Activated naive CD4-positive, alpha-beta T cell treated with anti-CD3 and anti-CD28 coated beads, Interleukin-2, amount 10 ng/mL, durations not matched to agents 7 days and 5 days (primary cell): ENCODE measurements at regions not wholly inside any gene's neighbourhood (a gene's known extent, or its start where the extent isn't known, plus 50 kb on each side); places are given as distances from the start of the nearest gene placed in this dataset.

ENCODE experiments used
- CTCF ChIA-PET: fragments of 350-600 bp; sonication (Branson Sonifier 250); formaldehyde crosslinking; loops from one replicate; lab custom pipeline; 2021; ENCODE audit warnings: antibody characterized with exemption; lab: Charles Lee
- DNase-seq: peaks from one replicate; pipeline ENCODE4 v3.0.0-alpha.2; 2020
- H3K27ac Mint-ChIP-seq: one replicate; pipeline ENCODE4 v1.8.0; 2021; ENCODE audit warnings: mild to moderate bottlenecking, moderate library complexity, mixed read lengths
- H3K27me3 Mint-ChIP-seq: one replicate; pipeline ENCODE4 v1.8.0; 2021; ENCODE audit warnings: mild to moderate bottlenecking, mixed read lengths
- H3K36me3 Mint-ChIP-seq: one replicate; pipeline ENCODE4 v1.8.0; 2021; ENCODE audit warnings: mixed read lengths
- H3K4me1 Mint-ChIP-seq: one replicate; pipeline ENCODE4 v1.8.0; 2021; ENCODE audit warnings: mixed read lengths
- H3K4me3 Mint-ChIP-seq: one replicate; pipeline ENCODE4 v1.8.0; 2021; ENCODE audit warnings: mild to moderate bottlenecking, moderate library complexity, mixed read lengths
- H3K9me3 Mint-ChIP-seq: one replicate; pipeline ENCODE4 v1.8.0; 2021; ENCODE audit warnings: mixed read lengths

GRCh38 chr5:56354836-56355235 is 121.7 kb upstream of the ANKRD55 start:
- no peaks in the 10 kb centered on the region for H3K4me1 Mint-ChIP-seq
- H3K4me3 Mint-ChIP-seq, result no peak overlapping the region
- H3K27me3 Mint-ChIP-seq, result peaks cover 13% of the 10 kb centered on the region
- no peaks in the 10 kb centered on the region for H3K9me3 Mint-ChIP-seq
- no peak overlapping the region for H3K27ac Mint-ChIP-seq
- H3K36me3 Mint-ChIP-seq, result no peaks in the 10 kb centered on the region
- CTCF ChIA-PET, result no interaction called here
- DNase-seq, result no peak

DNA sequence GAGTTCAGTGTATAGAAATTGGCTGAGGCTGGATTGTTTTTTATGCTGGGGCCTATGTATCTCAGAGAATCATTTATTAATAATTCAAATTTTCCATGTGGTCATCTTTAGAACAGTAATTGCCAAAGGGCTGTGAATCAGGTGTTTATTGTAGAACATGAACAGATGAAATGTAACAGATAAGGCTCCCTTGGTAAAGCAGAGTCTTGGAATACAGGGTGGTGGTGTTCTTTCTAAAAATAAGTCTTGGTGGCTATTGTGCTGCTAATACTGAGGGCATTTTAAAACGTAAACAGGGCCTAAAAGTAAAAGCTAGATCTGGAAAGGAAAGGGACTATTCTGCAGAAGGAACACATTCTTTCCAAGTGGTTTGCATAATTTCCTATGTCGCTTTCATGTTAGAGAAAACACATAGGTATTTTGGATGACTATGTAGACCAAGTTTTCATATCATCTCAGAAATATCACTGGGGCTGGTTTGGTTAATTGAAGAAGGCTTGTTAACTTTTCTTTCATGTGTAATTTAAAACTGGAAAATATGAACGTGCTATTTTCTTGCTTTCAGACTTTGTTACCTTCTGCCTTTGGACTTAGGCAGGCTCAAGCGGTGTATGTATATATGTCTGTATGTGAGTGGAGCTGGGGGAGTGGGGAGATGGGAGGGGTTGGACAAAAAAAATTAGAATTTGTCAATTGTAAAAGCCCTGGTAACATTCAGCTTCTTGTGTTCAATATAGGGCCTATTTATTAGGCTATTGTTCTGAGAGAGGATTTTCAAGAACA is 119.9 kb upstream of the ANKRD55 start:
- H3K9me3 Mint-ChIP-seq, result no peaks in the 10 kb centered on the region
- DNase-seq, result no peak
- no peak overlapping the region for H3K4me3 Mint-ChIP-seq
- no peaks in the 10 kb centered on the region for H3K36me3 Mint-ChIP-seq
- no peak overlapping the region for H3K27ac Mint-ChIP-seq
- peaks cover 5% of the 10 kb centered on the region for H3K27me3 Mint-ChIP-seq
- CTCF ChIA-PET, result no interaction called here
- H3K4me1 Mint-ChIP-seq, result no peaks in the 10 kb centered on the region

DNA sequence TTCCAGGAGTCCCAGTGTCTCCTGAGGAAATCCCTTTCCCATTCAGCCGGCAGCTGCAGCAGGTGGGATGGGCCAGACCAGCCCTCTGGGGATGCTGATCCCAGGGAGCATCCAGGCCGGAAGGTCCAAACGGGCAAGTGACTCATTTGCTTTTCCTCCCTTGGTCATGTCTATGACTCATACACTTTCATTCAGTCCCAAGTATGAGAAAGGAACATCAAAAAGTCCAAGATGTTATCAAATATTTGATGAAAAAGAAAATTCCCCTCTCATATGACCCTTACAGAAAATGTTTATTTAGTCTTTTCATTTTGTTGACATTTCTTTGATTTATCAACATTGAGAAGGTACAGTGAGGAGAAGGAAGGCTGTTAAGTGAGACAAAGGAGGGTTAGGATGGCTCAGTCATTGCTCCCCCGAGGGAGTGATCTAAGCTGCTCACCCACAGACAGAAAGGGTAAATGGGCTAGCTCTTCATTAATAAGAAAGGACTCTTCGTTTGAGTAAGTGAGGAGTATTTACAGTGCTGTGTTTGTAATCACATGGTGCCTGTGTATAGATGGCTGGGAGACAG is 117.6 kb upstream of the ANKRD55 start:
- CTCF ChIA-PET, result interaction anchor here (0.6 to 0.9 kb wide), 4 partner anchors 8 to 872 kb away, joined by 3 read pairs; no protein-coding TSS in a partner anchor
- H3K27ac Mint-ChIP-seq, result no peak overlapping the region
- H3K4me1 Mint-ChIP-seq, result no peaks in the 10 kb centered on the region
- no peak overlapping the region for H3K4me3 Mint-ChIP-seq
- DNase-seq, result no peak
- H3K27me3 Mint-ChIP-seq, result no peaks in the 10 kb centered on the region
- peaks cover 13% of the 10 kb centered on the region for H3K9me3 Mint-ChIP-seq
- H3K36me3 Mint-ChIP-seq, result peaks cover 2% of the 10 kb centered on the region

- CTCF ChIA-PET, result interaction anchor here (0.7 kb wide), 1 partner anchor 872 kb away, joined by 3 read pairs; no protein-coding TSS in a partner anchor
- Mint-ChIP-seq H3K27me3 (no peaks in the 10 kb centered on the region), H3K4me1 (no peaks in the 10 kb centered on the region), H3K4me3 (no peak overlapping the region), H3K9me3 (peaks cover 13% of the 10 kb centered on the region), H3K27ac (no peak overlapping the region), H3K36me3 (peaks cover 7% of the 10 kb centered on the region)
- no peak for DNase-seq
Measured at GRCh38 chr5:56350011-56350596, 117.0 kb upstream of the ANKRD55 start.

DNA sequence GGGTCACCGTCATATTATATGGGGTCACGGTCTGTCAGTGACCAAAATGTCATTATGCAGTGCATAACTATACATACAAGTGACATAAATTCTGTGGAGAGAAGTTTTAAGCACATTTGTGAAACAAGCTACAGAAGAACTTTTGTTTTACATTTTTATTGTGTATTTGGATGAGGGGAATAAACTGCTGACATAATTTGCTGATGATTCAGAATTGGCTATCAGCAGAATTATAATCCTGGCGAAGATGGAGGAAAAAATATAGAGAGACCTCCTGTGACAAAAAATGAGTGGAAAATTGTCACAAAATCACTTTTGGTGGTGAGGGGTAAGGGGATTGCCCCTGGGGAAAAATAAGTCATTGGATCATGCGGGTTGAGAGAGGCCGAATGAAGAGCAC is 116.3 kb upstream of the ANKRD55 start:
- H3K9me3 Mint-ChIP-seq, result peaks cover 13% of the 10 kb centered on the region
- no peak for DNase-seq
- peaks cover 7% of the 10 kb centered on the region for H3K36me3 Mint-ChIP-seq
- no peaks in the 10 kb centered on the region for H3K27me3 Mint-ChIP-seq
- H3K4me1 Mint-ChIP-seq, result no peaks in the 10 kb centered on the region
- no peak overlapping the region for H3K27ac Mint-ChIP-seq
- no peak overlapping the region for H3K4me3 Mint-ChIP-seq
- CTCF ChIA-PET, result interaction anchor here (1.1 kb wide), 1 partner anchor 11 kb away, joined by 3 read pairs; no protein-coding TSS in a partner anchor

DNA sequence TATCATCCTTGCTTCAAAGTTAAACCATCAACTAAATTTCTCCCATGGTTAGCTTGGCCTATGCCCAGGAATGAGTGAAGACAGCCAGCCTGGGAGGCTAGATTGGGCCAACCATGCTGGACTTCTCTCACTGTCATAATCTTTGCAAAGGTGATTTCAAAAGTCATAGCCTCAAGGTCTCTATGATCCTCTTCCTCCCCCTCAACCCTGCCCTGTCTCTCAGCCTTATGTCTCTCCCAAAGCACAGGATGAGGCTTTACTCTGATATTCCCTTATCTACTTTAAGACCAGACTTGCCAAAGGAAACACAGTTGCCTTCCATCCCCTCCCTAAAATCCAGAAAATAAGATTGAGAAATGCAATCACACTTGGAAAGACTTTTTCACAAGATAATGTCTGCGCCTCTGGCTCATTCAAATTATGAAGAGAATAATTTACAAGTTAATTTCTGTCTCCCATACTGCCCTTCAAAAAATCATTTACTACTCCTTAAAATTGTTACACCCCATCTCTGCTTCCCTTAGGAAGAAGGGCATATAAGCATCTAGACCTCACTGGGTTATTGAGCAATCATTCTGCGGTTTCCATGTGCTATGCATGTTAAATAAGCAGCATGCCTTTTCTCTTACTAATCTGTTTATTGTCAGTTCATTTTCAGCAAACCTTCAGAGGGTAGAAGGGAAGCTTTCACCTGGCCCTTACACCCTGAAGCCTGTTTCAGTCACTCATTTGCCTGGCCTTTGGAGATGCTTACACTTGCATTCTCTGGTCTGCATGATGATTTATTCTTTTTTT is 113.8 kb upstream of the ANKRD55 start:
- no peak for DNase-seq
- Mint-ChIP-seq H3K9me3 (peaks cover 13% of the 10 kb centered on the region), H3K27me3 (no peaks in the 10 kb centered on the region), H3K27ac (no peak overlapping the region), H3K4me3 (no peak overlapping the region), H3K4me1 (peaks cover 2% of the 10 kb centered on the region), H3K36me3 (peaks cover 9% of the 10 kb centered on the region)
- CTCF ChIA-PET, result no interaction called here

- DNase-seq, result no peak
- H3K9me3 Mint-ChIP-seq, result peaks cover 13% of the 10 kb centered on the region
- no peak overlapping the region for H3K4me3 Mint-ChIP-seq
- no peak overlapping the region for H3K27ac Mint-ChIP-seq
- peaks cover 9% of the 10 kb centered on the region for H3K36me3 Mint-ChIP-seq
- no peaks in the 10 kb centered on the region for H3K27me3 Mint-ChIP-seq
- peaks cover 2% of the 10 kb centered on the region for H3K4me1 Mint-ChIP-seq
- CTCF ChIA-PET, result no interaction called here
Measured at GRCh38 chr5:56346044-56346710, 113.0 kb upstream of the ANKRD55 start.

GRCh38 chr5:56345352-56345751 is 112.2 kb upstream of the ANKRD55 start:
- peaks cover 2% of the 10 kb centered on the region for H3K4me1 Mint-ChIP-seq
- peaks cover 13% of the 10 kb centered on the region for H3K9me3 Mint-ChIP-seq
- no peak overlapping the region for H3K27ac Mint-ChIP-seq
- CTCF ChIA-PET, result no interaction called here
- no peak overlapping the region for H3K4me3 Mint-ChIP-seq
- no peaks in the 10 kb centered on the region for H3K27me3 Mint-ChIP-seq
- DNase-seq, result no peak
- peaks cover 9% of the 10 kb centered on the region for H3K36me3 Mint-ChIP-seq

DNA sequence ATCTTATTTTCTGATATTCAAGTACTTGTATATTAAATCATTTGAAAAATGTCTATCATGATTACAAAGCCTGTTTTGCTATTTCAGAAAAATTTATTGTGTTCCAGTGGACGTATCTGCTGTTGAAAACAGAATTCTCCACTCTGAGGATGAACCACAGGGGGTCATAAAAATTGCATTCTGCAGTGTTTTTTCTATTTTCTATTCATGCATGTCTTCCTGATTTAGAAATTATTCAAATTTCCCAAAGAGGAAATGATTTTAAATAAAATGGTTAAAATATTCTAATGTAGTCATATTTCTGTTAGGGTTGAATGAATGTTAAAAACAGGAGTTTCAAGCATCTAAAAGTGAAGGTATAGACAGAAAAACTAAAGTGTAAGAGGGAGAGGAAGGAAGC is 111.5 kb upstream of the ANKRD55 start:
- H3K9me3 Mint-ChIP-seq, result peaks cover 13% of the 10 kb centered on the region
- no peak overlapping the region for H3K4me3 Mint-ChIP-seq
- H3K4me1 Mint-ChIP-seq, result peaks cover 2% of the 10 kb centered on the region
- H3K36me3 Mint-ChIP-seq, result peaks cover 9% of the 10 kb centered on the region
- CTCF ChIA-PET, result interaction anchor here (0.6 kb wide), 1 partner anchor 197 kb away, joined by 3 read pairs; no protein-coding TSS in a partner anchor
- H3K27ac Mint-ChIP-seq, result no peak overlapping the region
- H3K27me3 Mint-ChIP-seq, result no peaks in the 10 kb centered on the region
- no peak for DNase-seq

DNA sequence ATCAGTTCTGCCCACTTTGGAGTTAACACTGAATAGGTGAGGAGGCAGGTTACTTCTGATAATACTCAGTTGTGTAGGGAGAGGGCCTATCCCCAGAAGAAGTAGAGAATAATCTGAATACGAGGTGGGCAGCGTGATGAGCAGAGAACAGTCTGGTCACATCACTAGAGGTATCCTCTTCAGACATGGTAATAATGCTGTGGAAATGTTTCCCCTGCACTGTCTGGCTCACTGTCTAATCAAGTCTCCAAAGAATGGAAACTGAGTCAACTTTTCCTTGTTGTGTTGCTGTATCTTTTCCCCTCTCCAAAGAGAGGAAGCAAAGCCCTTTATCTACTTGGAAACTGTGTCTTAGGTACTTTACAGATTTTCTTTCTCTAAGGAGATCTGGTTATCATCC is 110.9 kb upstream of the ANKRD55 start:
- H3K27ac Mint-ChIP-seq, result no peak overlapping the region
- H3K36me3 Mint-ChIP-seq, result peaks cover 9% of the 10 kb centered on the region
- H3K4me1 Mint-ChIP-seq, result peaks cover 2% of the 10 kb centered on the region
- no peak for DNase-seq
- no peak overlapping the region for H3K4me3 Mint-ChIP-seq
- H3K9me3 Mint-ChIP-seq, result peaks cover 16% of the 10 kb centered on the region
- no peaks in the 10 kb centered on the region for H3K27me3 Mint-ChIP-seq
- CTCF ChIA-PET, result no interaction called here

GRCh38 chr5:56342616-56343015 is 109.5 kb upstream of the ANKRD55 start:
- Mint-ChIP-seq H3K4me3 (no peak overlapping the region), H3K36me3 (peaks cover 9% of the 10 kb centered on the region), H3K27ac (no peak overlapping the region), H3K4me1 (peaks cover 2% of the 10 kb centered on the region), H3K27me3 (peaks cover 8% of the 10 kb centered on the region), H3K9me3 (peaks cover 20% of the 10 kb centered on the region)
- CTCF ChIA-PET, result interaction anchor here (0.8 kb wide), 1 partner anchor 9 kb away, joined by 3 read pairs; no protein-coding TSS in a partner anchor
- DNase-seq, result no peak

DNA sequence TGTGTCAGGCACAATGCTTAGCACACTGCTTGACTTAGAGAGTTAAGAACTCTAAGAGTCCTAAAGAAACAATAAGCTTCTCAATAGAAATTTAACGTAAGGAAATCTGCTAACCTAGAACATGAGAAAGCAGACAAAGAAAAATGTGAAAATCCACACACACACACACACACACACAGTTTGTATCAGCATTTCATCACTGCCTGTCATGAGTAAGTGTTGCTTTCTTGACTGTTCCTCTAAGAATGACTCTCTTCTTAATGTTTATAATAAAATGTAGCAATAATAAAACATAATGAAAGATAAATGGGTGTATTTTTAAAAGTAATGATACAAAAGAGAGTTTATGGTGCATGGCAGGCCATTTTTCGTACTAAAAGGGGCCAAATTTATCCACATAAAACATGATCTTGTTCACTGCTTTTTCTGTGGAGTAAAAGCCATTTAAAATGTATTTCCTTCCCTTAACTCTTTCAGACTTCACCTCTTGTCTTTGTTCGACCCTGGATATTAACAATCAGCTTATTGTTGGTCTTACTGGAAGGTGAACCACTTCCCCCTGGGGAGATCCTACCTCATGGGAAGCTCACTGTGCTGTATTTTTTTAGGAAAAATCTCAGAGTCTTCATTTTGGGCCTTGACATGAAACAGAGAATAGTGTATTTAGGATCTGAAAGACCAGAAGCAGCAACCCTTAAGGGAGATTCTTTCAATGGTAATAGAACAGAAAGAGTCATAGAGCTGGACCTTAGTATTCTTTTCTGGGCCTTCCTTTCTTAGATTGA is 107.3 kb upstream of the ANKRD55 start:
- peaks cover 19% of the 10 kb centered on the region for H3K9me3 Mint-ChIP-seq
- peaks cover 8% of the 10 kb centered on the region for H3K27me3 Mint-ChIP-seq
- peaks cover 2% of the 10 kb centered on the region for H3K4me1 Mint-ChIP-seq
- DNase-seq, result no peak
- H3K36me3 Mint-ChIP-seq, result peaks cover 7% of the 10 kb centered on the region
- CTCF ChIA-PET, result interaction anchor here (0.5 to 1.1 kb wide), 4 partner anchors 9 to 958 kb away, joined by 3 read pairs; no protein-coding TSS in a partner anchor
- H3K27ac Mint-ChIP-seq, result no peak overlapping the region
- H3K4me3 Mint-ChIP-seq, result no peak overlapping the region

DNA sequence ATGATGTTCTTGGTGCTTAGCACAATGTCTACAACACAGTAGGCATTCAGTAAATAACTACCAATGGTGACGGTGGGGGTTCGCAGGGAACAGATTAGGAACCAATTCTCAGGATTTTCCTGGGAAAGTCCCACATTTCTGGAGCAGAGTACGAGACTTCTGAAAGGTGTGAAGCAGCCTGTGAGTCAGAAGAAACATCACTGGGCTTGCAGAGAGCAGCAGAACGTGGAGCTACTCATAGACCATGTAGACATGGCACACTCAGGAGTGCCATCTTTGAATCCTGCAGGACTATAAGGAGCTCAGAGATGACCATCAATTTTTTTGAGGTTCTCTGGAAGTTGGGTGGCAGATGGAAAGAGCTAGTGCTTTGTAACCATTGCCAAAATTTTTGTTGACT is 106.6 kb upstream of the ANKRD55 start:
- CTCF ChIA-PET, result interaction anchor here (1.1 kb wide), 2 partner anchors 8 to 11 kb away, joined by 3 read pairs; no protein-coding TSS in a partner anchor

More for the DNA sequence above, 106.6 kb upstream of the ANKRD55 start:
- H3K4me1 Mint-ChIP-seq, result peaks cover 2% of the 10 kb centered on the region
- H3K27ac Mint-ChIP-seq, result no peak overlapping the region
- peaks cover 8% of the 10 kb centered on the region for H3K27me3 Mint-ChIP-seq
- peaks cover 9% of the 10 kb centered on the region for H3K36me3 Mint-ChIP-seq
- peaks cover 23% of the 10 kb centered on the region for H3K9me3 Mint-ChIP-seq
- no peak overlapping the region for H3K4me3 Mint-ChIP-seq
- no peak for DNase-seq
